HG03045 (cell line): ENCODE measurements at regions not wholly inside any gene's neighbourhood (a gene's known extent, or its start where the extent isn't known, plus 50 kb on each side); places are given as distances from the start of the nearest gene placed in this dataset.
"Not testable (repeated sequence)": the region's sequence is repeated elsewhere in the genome, so short reads cannot be mapped to it uniquely, and the experiment has no call there.

Source experiments
- ATAC-seq: cut with Tn5 transposase; IDR thresholded peaks from one replicate; pipeline ENCODE4 v1.9.1; 2021; ENCODE audit warnings: mild to moderate bottlenecking, moderate library complexity; ENCODE audit not compliant: unreplicated experiment

DNA sequence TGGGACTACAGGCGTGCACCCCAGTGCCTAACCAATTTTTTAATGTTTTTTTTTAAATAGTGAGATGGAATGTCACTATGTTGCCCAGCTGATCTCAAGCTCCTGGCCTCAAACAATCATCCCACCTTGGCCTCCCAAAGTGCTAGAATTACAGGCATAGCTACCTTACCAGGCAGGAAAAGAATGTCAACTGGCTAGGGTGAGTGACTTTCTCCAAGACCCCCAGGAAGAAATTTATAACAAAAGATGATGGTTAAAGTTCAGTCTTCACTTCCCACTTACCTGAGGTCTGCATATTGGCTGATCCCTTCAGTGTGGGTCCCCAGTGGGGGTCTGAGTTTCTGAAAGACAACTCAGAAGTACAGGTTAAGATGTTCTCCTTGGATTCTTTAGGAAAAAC lies 893.0 kb downstream of the UQCRFS1 start:
- ATAC-seq: no peak

DNA sequence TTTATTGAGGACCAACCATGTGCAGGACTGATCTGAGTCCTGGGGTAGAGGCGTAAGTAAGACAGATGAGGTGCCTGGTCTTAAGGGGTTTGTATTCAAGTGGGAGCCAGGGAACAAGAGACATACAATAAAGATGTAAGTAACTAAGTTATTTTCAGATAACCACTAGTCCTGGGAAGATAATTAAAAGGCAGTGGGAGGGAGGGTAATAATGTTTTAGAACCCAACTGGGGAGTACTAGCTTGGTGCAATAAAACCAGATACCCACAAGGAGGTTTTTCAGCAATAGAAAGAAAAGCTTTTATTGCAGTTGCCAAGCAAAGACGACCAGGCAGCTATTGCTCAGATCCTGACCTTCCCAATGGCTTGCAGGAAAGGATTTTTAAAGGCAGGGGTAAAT lies 893.7 kb downstream of the UQCRFS1 start:
- ATAC-seq: no peak

DNA sequence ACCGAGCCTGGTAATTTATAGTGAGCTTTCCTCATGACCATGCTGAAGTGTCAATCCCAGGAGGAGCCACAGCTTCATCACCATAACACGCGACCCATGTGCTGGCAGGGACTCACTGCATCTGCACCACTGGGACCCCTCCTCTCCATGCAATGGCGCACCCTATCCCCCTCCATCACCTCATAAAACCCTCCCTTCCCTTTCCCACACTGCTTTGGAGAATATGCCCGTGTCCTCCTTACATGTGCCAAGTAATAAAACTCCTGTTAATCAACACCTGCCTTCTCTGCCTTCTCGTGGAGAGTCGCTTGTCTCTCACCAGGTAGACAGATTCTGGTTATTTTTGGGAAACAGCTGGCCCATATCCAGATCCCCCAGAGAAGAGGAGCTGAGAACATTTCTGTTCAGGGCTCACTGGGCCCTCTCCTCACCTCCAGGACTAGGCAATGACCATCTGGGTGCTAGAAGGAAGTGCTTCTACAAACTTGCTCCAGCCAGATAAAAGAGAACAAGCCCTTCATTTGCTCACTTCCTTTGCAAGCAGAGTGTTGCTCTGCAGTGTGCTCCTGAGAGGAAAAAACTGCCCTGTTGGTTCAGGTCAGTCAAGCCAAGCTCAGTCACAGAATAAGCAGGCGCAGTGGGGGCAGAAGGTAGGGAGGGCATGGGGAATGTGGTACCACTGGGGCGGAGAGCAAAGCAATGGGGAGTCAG lies 894.3 kb downstream of the UQCRFS1 start:
- no peak for ATAC-seq

DNA sequence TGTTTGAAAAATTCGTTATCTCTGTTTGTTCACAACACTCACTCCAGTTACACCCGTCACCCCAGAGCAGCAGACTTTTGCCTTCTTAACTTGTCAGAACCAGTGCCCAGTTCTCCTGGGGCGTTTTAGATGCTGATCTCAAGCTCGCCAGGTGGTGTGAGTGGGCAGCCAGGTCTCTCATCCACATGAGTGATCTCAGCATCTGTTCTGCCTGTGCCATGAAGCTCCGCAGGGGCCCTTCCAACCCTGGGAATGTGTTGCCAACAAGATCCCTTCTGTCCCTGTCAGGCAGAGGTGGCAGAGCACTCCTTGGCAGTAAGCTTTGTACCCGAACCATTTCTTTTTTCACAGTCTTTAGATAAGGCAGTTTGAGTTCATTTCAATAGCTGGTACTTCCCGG lies 896.5 kb downstream of the UQCRFS1 start:
- ATAC-seq: no peak

DNA sequence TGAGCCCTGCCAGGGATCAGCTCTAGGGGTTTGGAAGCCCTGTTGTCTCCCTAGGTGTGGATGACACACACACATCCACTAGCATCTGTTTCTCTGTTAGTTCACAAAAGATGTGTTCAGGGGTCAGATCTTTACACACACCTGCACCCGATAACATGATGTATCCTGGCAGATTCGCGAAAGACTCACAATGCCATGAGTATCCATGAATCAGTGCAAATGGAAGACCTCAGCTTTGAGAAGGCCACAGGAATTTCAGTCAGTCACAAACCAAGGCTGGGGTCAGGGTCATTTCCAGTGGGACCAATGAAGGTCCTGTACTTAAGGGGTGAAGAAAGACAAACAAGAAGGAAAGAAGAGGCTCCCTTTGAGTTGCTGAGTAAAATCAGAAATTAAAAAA lies 898.2 kb downstream of the UQCRFS1 start:
- ATAC-seq: no peak

DNA sequence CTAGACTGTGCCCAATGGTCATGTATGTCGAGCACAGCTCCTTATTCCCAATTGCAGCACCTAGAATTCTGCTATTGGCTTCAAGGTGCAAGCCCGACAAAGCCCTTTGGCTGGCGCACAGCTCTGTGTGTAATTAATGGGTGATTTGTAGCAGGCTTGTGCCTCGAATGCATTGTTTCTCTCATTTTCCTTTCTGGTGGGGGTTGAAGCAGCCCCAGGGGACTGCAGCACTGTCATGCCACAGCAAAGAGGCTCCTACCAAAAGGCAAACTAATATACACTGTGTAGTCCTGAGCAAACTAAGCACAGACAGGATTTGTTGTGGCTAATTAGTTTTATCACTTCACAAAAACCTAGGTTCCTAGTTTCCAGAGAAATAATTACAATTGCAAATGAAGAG lies 898.7 kb downstream of the UQCRFS1 start:
- no peak for ATAC-seq

DNA sequence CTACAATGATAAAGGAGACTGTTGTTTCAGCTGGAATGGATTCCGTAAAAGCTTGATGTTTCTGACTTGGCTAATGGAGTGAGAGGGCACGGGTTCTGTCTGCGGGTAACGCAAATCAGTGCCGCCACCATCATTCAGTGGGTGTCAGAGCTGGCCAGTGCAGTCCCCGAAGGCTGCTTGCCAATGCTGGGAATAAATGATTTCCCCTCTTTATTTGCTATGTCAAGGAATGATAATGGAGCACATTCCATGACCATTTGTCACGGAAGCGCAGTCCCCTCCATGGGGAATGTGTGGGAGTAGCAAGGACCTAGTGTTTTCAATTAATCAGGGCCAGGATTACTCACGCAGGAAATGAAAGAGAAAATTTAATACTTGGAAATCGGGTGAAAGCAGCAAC lies 899.3 kb downstream of the UQCRFS1 start:
- no peak for ATAC-seq

DNA sequence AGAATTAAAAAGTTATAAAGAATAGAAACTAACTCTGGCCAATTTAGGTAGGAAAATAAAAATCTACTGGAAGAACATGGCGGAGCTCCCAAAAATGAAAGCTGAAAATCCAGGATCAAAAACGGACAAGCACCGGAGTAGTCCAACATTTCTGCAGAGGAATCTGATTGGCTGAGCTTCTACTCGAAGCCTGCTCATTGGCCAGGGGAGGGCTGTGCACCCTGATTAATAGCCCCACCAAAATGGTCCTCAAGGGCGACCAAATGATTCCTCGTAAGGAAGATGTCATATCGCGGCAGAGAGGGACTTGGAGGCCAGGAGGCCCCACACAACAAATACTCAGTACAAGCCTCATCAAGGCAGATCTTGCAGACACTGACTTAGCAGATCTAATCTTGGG lies 900.7 kb downstream of the UQCRFS1 start:
- ATAC-seq: no peak

DNA sequence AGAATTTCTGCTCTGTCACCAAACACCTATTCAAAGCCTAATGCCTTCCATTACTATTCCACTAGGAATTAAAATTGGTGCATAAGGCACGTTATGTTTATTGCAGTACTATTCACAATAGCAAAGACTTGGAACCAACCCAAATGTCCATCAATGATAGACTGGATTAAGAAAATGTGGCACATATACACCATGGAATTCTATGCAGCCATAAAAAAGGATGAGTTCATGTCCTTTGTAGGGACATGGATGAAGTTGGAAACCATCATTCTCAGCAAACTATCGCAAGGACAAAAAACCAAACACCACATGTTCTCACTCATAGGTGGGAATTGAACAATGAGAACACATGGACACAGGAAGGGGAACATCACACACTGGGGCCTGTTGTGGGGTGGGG lies 902.1 kb downstream of the UQCRFS1 start:
- not testable (repeated sequence) for ATAC-seq

DNA sequence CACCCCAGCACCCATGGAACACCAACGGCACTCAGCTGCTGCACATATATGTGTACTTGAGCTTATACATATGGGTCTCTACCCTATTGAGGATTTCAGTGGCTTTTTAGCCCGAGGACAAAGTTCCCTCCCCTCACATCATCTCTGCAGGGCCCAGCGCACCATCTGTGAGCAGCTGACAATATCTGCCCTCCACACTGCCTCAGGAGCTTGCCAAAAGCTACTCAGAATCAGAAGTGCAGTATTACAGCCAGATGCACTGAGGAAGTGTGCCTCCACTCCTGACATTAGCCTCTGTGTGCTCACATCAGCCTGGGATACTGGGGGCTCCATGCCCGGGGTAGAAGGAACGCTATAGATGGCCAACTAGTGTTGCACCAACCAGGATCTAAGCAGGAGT lies 903.9 kb downstream of the UQCRFS1 start:
- ATAC-seq: no peak

DNA sequence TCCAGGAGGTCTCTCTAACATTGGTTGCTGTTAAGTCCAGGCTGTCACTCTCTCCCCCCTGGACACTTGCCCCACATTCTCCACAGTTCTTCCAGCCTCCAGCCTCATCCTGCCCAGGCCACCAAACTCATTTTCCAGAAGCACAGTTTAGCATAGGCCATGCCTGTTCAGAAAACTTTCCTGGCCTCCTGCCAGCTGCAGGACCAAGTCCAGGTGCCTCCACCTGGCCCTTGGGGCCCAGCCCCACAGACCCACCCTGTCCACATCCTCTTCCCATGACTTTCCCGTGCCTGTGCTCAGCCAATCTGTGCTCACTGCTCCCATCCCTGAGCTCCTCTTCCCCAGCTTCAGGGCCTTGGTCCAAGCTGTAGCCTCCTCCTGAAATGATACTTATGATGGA lies 905.0 kb downstream of the UQCRFS1 start:
- ATAC-seq: no peak

DNA sequence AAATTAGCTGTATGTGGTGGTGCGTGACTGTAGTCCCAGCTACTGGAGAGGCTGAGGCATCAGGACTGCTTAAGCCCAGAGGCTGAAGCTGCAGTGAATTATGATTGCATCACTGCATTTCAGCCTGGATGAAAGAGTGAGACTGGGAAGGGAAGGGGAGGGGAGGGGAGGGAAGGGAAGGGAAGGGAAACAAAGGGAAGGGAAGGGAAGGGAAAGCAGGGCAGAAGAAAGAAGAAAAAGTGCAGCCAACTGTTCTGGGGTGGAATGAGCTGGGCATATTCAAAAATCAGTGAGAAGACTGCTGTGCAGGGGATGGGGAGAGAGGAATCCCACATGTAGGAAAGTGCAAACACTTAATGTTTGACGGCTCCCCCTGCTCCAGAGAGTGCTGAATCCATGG lies 905.5 kb downstream of the UQCRFS1 start:
- no peak for ATAC-seq

DNA sequence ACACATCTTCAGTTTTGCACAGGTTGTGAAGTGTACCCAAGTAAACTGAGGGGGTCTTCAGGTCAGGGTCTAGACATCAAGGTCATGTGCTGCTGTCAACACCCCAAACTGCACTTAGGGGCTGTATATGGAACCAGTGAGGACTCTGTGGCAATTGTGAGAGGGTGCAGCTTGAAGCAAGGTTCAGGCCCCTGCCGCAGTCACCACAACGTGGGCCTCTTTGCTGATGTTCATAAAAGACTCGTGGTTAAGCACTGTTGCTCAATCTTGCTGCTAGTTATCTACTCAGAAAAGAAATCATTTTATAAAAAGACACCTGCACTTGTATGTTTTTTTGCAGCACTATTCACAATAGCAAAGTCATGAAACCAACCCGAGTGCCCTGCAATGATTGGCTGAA lies 907.4 kb downstream of the UQCRFS1 start:
- no peak for ATAC-seq

DNA sequence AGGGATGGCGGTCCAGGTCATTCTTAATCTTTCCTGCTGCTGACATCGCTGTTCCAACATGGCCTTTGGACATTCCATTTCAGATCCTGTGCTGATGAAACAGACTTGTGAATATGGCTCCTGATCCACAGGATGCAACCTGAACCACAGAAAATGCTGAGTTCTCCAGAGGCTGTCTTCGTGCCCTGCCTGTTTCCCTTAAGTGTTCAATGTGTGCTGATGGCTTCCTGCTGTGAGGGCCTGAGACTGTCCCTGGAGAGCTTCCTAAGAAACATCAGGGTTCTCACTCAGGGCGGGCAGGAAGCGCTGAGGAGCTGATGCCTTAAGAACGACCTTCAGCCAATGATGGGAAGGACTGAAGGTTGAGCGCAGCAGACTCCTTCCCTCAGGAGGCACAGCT lies 909.4 kb downstream of the UQCRFS1 start:
- ATAC-seq: no peak

DNA sequence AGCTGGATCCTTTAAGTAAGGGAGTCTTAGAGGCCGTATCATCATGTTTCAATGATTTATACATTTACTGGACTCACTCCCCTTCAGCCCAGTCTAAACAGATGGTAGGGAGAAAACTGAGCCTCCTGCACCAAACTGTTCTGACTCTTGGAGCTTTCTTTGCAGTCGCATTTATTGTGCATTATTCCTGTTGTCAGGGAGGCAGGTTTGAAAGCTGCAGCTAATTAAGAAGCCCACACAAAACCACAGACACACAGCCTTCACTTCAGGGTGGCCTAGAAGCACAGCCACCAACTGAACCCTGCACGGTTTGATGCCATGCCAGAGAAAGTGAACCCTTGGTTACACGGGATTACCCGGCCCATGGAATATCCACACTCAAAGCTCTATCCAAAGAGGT lies 911.0 kb downstream of the UQCRFS1 start:
- no peak for ATAC-seq

DNA sequence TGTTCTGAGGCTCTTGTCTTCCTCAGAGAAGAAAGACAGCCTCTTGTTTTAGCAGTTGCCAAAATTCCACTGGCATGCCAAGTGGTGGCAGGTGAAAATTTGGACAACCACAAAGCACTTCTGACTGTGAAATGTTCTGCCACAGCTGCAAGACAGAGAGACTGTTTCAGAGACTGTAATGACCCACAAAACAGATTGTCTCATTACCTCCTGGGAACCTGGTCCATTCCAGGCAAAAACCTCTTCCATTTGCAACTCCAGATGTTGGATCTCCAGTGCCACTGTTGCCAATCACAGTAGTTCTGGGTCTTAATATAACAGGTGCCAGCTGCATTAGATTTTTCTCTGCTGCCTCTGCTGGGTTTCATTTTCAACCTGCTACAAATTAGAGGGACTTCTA lies 911.5 kb downstream of the UQCRFS1 start:
- ATAC-seq: no peak

DNA sequence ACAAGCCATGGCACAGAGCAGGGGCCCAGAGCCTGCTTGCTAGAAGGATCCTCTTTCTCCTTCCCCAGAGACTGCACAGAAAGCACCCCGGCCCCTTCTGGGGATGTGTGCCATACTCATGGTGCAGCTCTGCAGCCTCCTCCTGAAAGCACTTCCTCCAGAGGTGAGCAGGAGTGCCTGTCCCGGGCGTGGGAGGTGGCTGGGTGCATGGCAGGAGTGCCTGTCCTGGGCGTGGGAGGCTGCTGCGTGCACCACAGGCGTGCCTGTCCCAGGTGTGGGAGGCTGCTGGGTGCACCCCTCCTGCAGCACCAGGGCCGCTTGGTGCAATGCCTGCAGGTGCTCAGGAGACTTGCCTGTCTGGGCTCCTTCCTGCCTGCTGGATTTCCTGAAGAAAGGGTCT lies 913.3 kb downstream of the UQCRFS1 start:
- no peak for ATAC-seq

DNA sequence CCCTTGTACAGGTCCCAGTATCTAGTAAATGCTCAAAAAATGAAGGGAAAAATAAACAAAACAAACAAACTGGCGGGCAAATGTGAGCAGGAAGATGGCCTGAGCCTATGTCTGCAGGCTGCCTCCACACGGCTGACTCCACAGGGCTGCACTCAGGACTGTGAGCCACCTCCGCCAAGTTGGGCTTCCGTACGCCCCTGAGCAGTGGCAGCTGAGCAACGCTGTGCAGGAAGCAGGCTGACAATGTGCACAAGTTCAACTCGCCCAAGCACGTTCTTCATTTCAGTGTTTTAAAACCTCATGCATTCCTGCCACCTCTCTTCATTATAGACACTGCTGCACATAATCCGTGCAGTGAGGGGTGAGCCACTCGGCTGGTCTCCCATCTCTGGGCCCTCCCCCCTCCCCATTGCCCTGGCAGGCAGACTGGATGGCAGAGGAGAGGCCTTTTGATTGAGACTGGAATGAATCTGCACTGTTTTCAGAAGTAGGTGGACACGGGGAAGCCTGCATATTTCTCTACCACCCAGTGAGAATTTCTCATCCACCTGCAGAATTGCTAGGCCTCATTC lies 915.3 kb downstream of the UQCRFS1 start:
- no peak for ATAC-seq

DNA sequence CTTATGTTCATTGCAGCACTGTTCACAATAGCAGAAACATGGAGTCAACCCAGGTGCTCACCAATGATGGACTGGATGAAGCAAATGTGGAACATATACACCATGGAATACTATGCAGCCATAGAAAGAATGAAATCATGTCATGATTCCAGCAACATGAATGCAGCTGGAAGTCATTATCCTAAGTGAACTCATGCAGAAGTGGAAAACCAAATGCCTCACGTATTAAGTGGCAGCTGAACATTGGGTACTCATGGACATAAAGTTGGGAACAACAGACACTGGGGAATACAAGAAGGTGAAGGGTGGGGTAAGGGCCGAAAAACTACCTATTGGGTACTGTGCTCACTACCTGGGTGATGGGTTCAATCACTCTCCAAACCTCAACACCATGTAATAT lies 915.9 kb downstream of the UQCRFS1 start:
- no peak for ATAC-seq

DNA sequence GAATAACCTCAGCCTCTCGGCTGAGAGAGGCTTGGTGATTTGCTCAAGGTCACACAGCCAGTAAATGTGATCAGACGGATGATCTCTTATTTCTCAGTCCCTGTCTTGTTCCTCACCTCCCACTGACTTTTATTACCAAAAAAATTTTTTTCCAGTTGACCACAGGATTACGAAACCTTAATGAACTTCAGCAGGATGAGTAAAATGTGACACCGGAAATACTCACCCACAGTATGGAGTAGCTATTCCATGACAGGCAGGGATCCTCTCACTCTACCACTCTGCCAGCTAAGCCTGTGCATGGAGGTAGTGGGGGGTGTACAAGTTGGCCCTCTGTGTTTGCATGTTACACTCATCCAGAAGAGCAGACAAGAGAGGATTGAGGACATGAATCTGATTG lies 916.4 kb downstream of the UQCRFS1 start:
- ATAC-seq: no peak

DNA sequence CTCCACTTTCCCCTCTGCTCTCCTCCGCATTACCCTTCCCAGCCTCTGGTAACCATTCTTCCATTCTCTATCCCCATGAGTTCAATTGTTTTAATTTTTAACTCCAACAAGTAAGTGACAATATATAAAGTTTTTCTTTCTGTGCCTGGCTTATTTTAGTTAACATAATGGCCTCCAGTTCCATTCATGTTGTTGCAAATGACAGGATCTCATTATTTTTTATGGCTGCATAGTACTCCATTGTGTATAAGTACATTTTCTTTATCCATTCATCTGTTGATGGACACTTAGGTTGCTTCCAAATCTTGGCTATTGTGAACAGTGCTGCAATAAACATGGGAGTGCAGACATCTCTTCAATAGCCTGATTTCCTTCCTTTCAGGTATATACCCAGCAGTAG lies 918.0 kb downstream of the UQCRFS1 start:
- not testable (repeated sequence) for ATAC-seq

DNA sequence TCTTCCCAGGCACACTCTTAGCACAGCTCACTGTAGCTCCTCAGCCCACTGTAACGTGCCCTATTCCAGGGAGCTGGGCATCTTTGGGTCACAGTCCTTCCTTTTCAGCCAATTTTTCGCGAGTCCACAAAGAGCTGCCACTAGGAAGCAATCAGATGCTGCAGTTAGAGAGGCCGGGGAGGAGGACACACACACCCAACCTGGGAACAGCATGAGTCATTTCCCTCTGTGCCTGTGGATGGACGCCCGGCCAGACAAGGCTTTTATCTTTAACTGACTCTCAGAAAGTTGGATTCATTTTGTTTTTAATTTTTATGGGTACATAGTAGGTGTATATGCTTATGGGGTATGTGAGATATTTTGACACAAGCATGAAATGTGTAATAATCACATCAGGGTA lies 918.6 kb downstream of the UQCRFS1 start:
- no peak for ATAC-seq

DNA sequence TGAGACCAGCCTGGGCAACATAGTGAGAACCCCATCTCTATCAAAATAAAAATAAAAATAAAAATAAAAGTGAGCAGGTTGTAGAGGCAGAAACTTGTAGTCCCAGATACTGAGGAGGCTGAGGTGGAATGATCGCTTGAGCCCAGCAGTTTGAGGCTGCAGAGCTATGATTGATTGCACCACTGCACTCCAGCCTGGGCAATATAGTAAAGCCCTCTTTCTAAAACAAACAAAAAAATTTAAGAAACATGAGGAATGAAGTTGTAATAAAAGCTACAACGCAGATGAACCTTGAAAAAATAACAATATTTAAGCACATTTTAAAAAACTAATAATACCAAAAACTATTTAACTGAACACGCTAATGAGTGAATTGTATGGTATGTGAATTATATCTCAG lies 919.3 kb downstream of the UQCRFS1 start:
- ATAC-seq: no peak
